Pulmonary artery endothelial cell (primary cell): ENCODE measurements at regions not wholly inside any gene's neighbourhood (a gene's known extent, or its start where the extent isn't known, plus 50 kb on each side); places are given as distances from the start of the nearest gene placed in this dataset.

Source experiments
- DNase-seq: peaks from one replicate; pipeline ENCODE4 v3.0.0-alpha.2; 2011; ENCODE audit warnings: low read depth, low spot score

DNA sequence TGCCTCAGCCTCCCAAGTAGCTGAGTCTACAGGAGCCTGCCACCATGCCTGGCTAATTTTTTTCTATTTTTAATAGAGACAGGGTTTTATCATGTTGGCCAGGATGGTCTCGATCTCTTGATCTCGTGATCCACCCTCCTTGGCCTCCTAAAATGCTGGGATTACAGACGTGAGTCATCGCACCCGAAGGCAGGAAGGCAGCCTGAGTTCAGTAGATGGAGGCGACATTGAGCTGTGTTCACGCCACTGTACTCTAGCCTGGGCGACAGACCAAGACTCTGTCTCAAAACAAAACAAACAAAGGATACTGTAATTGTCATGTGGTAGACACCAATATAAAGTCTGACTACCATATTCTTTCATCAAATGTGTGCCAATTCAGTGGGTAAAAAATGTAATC lies 500.9 kb upstream of the DSEL start:
- DNase-seq: no peak

DNA sequence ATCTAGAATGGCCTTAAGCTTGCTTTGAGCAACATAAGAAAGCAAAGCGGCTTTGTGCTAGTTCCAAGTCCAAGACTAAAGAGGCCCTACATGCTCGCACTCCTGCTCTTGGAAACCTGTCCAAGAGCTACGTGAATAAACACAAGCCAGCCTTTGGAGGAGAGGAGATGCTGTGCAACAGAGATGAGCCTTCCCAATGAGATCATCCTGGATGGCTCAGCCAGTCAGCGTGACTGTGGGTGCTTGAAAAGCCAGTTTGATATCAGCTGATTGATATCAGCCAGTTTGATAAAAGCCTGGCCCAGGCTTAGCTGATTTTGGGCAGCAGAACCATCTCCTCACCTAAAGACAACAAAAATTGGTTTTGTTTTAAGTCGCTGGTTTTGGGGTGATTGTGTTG lies 481.0 kb upstream of the DSEL start:
- no peak for DNase-seq

DNA sequence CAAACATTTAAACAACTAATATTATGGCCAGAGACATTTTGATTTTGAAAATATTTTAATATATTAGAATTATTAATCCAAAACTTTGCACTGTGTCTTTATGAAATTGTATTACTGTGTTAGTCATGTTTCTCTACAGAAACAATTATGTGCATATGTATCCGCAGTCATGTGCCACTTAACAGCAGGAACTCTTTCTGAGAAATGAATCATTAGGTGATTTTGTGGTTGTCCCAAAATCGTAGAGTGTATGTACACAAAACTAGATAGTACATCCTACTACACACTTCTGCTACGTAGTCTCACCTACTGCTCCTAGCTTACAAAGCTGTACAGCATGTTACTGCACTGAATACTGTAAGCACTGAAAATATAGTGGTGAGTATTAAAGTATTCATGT lies 479.2 kb upstream of the DSEL start:
- DNase-seq: no peak

DNA sequence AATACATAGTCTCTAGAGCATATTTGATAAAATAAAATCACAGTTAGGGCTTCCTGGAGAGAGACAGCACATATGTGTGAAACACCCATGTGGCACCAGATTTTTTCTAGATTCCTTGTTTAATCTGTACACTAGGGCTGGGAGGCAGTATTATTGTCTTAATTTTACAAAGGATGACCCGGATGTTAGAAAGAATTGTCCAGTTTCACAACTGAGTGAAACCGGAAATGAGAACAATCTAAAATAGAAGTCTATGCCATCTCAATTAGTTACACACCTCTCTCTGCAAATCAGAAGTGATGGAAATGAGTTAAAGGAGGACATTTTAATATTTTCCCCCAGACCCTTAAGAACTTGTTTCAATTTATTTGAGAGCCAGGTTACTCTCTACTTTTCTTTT lies 463.7 kb upstream of the DSEL start:
- DNase-seq: no peak

DNA sequence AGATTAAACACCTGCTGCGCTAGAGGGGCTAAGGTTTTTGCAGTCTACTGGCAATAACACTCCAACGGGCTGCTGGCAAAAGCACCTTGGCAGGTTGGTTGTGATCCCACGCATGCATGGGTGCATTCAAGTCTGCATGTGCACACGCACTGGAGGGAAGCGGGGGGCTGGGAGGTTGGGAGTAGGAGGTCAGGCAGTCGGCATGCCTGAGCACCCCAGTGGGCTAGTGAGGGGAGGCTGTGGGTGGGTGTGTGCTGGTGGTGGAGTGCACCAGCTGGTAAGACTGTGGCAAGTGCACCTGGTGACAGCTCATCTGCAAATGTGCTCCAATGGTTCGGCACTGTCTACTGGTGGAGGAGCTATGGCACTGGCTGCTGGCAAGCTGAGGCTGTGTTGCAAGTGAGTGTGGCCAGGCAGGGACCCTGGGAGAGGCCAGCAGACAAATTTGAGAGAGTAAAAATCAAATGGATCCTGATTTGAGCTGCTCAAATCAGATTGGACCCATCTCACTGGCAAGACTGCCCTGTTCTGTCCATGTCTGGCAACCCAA lies 460.6 kb upstream of the DSEL start:
- DNase-seq: no peak

DNA sequence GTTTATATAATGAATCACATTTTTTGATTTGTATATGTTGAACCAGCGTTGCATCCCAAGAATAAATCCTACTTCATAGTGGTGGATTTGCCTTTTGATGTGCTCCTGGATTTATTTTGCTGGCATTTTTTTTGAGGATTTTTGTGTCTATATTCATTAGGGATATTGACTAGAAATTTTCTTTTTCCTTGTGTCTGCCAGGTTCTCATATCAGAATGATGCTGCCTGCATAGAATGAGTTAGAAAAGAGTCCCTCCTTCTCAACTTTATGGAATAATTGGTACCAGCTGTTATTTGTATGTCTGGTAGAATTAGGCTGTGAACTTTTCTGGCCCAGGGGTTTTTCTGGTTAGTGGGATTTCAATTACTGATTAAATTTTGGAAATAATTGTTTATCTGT lies 457.4 kb upstream of the DSEL start:
- DNase-seq: no peak

DNA sequence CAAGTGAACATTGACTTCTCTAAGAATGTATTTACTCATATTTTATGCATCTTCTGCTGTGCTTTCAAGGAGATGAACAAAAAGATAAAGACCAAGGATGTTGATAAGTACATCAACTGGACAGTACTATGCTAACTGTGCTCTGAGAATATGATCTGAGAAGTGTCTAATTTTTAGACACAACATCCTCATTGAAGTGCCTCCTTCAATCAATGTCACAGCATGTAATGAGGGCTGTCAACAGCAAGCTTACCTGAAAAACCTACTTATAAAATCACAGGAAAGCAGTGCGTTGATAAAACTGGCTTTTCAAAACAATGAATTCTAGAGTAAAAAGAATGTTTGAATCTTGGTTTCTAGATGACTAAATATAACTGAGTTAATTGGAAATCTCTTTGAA lies 452.9 kb upstream of the DSEL start:
- no peak for DNase-seq

DNA sequence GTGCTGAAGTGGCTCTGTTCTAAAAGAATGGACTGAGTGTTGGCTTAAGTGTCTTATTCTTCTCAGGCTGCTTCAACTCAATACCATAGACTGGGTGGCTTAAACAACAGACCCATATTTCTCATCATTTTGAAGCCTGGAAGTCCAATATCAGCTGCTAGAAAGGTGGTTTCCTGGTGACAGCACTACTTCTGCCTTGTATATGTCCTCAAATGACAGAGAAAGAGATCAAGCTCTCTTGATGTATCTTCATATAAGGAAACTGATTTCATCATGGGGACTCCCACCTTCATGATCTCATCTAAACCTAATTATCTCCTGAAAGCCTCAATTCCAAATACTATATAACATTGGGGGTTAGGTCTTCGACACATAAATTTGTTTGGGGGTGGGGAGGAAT lies 449.7 kb upstream of the DSEL start:
- no peak for DNase-seq

DNA sequence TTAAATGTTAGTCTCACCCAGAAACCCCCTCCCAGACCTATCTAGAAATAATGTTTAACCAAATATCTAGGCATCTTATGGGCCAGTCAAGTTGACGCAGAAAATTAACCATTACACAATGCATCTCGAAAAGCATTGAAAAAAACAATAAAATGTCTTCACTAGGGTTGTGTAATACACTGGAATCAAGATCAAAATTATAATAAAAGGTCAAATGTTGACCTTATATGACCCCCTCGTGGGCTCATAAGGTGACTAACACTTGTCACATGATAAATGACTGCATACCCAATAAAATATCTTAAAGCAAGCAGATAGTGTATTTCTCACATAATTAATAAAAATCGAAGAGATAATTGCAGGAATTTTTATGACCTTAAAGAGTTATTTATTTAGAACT lies 447.9 kb upstream of the DSEL start:
- no peak for DNase-seq

DNA sequence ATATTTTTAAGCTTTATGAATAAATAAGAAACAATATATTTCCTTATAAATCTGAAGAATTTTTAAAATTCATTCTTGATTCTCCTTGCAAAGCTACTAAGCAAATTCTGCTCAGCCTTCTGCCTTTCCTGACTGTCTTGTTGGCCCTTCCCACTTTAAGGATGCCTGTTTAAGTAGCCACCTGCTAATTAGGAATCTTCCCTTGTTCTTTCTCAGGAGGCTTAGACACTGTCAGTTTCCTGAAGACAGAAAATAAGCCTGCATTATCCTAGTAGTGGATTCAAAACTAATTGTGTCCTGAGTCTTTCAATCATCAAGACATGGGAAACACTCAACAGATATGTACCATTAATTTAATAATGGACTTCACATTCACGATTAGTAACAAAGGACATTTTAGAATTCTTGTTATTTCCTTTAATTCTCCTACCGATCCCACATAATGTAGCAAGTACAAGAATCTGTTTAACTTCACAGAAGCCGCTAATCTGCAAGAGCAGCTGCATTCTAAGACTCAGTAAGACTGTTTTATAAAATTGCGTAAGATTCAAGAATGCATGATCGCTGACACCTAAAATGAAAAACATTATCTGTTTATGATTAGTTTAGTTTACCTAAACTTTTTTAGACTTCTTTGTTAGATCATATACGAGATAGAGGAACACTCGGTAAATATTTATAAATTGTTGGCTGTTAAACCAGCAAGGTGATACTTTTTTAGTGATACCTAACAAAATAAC lies 445.4 kb upstream of the DSEL start:
- no peak for DNase-seq

DNA sequence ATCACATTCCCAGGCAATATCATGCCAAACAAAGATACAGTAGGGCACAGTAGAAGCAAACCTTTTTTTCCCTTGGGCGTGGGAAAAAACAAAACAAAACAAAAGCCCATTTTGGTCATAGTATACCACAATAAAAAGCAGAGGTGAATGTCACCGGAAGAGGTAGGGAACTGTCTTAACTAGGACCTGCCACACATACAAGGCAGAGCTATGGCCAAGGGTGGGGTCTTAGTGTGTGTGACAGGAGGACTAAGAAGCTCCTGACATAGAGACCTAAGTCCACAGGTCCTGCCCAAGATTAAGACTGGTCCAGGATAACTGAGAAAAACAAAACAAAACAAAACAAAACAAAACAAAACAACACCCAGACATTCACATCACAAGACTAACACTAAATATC lies 441.2 kb upstream of the DSEL start:
- no peak for DNase-seq

DNA sequence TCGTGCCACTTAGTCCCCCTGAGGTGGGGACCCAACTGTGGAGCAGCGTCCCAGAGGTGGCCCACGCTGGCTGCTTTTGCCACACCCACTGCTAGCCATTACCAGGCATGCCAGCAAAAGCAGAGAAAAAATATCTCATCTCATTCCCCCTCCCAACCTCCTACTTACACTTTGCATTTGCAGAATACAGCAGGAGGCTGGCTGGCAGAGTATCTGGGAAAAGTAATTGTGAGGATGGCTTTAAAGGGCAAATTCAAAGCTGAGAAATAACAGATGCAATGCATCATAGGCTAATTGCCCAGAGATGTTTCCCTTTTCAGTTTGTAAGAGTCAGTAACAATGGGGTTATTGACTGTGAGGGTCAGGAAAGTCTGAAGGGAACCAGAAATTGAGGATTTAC lies 438.1 kb upstream of the DSEL start:
- DNase-seq: no peak

DNA sequence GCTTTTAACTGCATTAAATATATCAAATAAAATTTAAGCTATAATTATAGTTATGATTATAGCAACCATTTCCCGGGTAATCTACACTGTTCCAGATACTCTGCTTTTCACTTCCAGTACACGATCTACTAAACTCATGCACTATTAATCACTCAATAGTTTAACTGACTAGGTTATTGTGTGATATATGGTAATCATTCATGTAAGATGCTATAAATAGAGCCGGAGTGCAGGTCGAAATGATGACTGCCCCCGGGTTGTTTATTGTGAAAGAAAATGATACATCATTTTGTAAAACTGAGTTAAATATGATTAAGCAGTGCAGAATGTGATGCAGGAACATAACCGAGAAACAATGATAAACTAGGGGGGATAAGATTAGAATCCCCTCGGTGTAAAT lies 434.6 kb upstream of the DSEL start:
- DNase-seq: no peak

DNA sequence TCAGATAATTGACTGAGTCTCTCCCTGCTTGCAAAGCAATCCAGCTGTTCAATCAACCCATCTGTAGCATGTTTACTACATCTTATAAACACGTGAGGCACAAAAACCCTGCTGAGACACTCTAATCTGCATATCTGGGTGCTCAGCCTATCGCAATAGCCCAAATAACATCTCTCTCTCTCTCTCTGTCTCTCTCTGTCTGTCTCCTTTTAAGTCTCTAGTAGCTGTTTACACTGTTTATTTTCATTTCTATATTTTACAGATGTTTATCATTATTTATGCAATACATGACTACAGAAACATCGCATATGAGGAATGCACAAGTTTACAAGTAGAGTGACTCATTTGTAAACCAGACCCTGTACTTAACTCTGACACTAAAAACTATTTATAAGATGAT lies 422.1 kb upstream of the DSEL start:
- DNase-seq: no peak

DNA sequence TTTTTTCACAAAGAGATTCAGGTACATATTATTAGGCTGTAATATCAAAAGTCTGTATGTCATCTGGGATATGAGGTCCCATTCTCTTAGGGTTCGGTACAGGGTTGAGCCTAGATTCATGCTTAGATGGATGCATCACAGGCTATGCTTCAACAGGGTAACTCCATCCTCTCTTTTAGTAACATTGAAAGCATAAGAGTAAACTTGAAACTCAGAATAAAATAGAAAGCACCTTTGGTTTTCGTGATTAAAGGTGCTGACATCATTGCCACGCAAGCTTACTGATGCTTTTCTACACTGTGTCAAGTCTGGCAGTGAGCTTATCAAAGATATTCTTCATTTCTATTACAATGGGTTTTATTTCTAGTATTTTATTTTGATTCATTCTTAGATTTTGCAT lies 419.1 kb upstream of the DSEL start:
- no peak for DNase-seq

DNA sequence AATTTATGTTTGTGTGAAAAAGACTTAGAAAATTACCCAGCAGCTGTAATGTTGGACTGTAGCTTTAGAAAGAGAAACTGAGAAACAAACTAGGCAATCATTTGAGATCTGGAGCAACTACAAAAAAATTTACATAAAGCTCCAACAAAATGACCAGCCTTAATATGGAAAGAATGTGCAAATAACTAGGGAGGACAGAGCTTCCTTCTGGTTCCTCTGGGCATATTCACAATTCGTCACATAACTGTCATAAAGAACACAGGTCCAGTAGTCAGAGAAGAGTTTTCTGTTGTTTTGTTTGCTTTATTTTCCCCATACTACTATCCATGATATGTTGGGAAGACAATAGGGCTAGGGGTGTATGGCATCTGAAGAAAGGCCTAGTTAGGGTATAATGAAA lies 416.8 kb upstream of the DSEL start:
- no peak for DNase-seq

DNA sequence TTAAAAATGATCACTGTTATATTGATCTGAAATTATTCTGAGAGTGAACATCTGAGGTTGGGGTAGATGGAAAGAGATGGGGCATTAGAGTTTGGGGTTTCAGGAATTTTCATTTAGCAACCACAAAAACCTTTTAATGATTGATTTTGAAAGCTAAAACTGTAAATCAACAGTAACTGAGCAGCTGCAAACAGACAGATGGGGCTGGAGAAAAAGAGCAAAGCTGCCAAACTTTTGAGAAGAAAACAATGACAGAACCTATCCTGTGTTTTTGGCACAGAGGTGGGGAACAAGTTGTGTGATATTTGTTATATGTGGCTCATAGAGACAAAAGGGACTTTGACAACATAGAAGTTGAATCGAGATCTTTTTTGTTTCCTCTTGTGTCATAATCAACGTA lies 415.8 kb upstream of the DSEL start:
- no peak for DNase-seq

DNA sequence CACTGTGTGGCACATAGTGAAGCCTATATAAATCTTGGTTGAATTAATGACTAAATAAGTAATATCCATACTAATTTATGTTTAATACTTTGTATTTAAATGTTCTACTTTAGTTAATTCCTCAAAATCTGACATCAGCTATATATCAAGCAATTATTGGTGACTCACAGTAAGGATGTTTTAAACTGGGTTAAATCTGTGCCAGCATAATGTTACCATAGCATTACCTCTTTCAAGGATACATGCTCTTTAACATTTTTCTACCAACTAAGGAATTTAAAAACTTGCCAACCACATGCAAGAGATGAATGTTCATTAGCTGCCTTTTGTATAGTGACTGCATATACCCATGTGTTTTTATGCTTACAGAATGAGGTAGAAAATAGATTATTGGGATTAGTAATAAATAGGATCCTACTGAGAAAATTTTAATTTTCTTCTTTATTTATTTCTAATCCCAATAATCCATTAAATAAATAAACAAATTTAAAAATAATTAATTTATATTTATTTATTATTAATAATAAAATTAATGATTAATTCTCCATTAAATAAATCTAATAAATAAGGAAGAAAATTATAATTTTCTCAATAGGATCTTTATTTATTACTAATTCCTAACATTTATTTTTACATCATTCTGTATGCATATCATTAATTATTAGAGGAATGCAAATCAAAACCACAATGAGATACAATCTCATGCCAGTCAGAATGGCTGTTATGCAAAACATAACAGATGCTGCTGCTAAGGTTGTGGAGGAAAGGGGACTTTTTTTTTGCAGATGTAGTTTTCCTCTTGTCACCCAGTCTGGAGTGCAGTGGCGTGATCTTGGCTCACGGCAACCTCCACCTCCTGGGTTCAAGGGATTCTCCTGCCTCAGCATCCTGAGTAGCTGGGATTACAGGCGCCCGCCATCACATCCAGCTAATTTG lies 410.7 kb upstream of the DSEL start:
- DNase-seq: no peak

DNA sequence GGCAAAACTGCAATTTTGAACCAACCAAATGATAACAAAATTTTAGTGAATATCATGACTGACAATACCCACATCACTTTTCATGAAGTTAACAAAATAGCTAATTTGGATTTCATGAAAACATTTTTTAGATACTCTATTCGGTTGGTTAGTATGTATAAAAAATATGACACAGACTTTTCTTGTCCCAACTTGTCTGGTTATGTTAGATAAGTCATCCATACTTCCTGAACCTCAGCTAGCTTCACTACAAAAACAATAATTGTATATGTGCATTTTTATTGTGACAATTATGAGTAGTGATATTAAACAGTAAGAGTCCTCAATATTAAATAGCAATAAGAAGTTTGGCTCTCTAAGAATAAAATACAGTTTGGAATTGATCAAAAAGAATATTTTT lies 408.1 kb upstream of the DSEL start:
- DNase-seq: no peak

DNA sequence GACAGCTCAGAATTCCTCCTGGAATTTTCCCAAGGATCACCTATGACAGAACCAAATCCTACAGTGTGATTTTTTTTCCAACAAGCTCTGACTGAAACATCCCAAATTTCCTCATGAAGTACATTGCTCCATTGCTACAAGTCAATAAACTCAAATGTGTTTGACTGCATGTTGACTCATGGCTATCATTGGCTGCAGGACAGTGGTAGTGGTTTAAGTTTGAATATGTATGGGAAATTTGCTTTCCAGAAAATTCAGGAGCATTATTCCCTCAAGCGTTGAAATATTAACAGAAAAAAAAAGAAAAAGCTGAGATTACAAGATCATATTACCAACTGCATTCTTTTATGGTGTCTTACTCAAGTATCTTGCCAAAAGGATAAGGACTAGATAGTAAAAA lies 402.8 kb upstream of the DSEL start:
- DNase-seq: no peak

DNA sequence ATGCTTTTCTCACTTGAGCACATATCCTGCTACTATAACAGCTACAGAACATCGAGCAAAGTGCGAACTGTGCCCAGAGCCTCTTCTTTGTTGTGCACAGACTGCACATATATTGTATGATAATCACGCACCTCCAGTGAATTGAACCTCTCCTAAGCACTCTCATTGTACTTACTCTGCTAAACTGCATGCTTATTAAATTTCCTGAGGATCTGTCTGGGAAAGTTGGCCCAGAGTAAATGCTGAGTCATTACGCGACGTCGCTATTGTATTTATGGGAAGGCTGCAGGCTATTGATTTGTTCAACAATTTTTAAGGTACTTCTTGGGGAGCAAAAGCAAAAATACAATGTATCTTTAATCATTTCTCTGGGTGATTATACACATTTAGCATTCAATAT lies 399.6 kb upstream of the DSEL start:
- no peak for DNase-seq

DNA sequence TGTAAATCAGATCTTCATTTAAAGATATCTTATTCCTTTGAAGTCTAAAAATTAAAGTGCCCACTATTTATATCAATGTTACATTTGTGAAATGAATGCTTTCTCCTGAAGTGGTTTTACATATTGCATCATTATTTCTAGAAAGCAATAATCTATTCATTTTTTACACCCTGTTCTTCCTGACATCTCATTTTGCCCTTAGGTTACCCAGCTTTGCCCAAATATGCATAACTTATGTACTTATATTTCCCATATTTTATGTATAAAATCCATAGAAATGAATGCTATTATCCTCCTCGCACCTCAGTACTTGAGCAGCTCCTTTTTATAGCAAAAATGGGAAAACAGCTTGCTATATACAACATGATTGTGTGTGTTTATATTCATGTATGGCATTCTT lies 396.5 kb upstream of the DSEL start:
- DNase-seq: no peak

DNA sequence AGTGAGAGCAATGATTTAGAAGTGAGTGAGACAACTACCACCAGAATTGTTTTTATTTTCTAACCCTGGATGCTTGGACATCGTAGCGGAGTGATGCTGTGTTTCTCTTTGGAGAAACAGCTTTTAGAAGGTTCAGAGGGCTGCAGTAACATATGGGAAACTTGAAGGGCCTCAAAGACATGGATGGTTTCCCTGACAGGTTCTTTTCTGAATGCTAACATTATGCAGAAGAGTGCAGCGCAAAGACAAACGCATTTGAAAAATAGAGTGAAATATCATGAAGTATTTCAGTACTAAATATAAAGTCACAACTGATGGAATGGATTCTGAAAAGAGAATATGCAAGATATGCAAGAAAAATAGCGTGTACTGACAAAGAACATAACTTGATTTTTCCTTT lies 385.1 kb upstream of the DSEL start:
- DNase-seq: no peak
